ENCODE measurements at regions not wholly inside any gene's neighbourhood (a gene's known extent, or its start where the extent isn't known, plus 50 kb on each side); places are given as distances from the start of the nearest gene placed in this dataset.

GRCh38 chr10:88032566-88032965 lies 169.1 kb downstream of the PTEN start:
- H3K27me3 Mint-ChIP-seq: no peaks in the 10 kb centered on the region
- H3K27ac Mint-ChIP-seq: no peak overlapping the region
- DNase-seq (ENCODE audit: extremely low spot score, unreplicated experiment): no peak
- H3K9me3 Mint-ChIP-seq: no peaks in the 10 kb centered on the region
- H3K4me1 Mint-ChIP-seq (ENCODE audit: unreplicated experiment): peaks cover 6% of the 10 kb centered on the region
- no peak overlapping the region for H3K4me3 Mint-ChIP-seq
- no peak for TF ChIP-seq CTCF (conservative IDR thresholded peaks at IDR 0.05)
- H3K36me3 Mint-ChIP-seq: no peaks in the 10 kb centered on the region

GRCh38 chr10:88033385-88033784 lies 170.0 kb downstream of the PTEN start:
- H3K9me3 Mint-ChIP-seq: no peaks in the 10 kb centered on the region
- H3K36me3 Mint-ChIP-seq: no peaks in the 10 kb centered on the region
- no peak overlapping the region for H3K27ac Mint-ChIP-seq
- H3K27me3 Mint-ChIP-seq: no peaks in the 10 kb centered on the region
- TF ChIP-seq CTCF (conservative IDR thresholded peaks at IDR 0.05): no peak
- H3K4me3 Mint-ChIP-seq: no peak overlapping the region
- no peaks in the 10 kb centered on the region for H3K4me1 Mint-ChIP-seq (ENCODE audit: unreplicated experiment)
- no peak for DNase-seq (ENCODE audit: extremely low spot score, unreplicated experiment)

GRCh38 chr10:88033793-88034192 lies 170.4 kb downstream of the PTEN start:
- no peaks in the 10 kb centered on the region for H3K4me1 Mint-ChIP-seq (ENCODE audit: unreplicated experiment)
- H3K27me3 Mint-ChIP-seq: no peaks in the 10 kb centered on the region
- TF ChIP-seq CTCF (conservative IDR thresholded peaks at IDR 0.05): no peak
- no peak overlapping the region for H3K27ac Mint-ChIP-seq
- H3K4me3 Mint-ChIP-seq: no peak overlapping the region
- no peaks in the 10 kb centered on the region for H3K36me3 Mint-ChIP-seq
- DNase-seq (ENCODE audit: extremely low spot score, unreplicated experiment): no peak
- no peaks in the 10 kb centered on the region for H3K9me3 Mint-ChIP-seq

GRCh38 chr10:88036126-88036525 lies 172.7 kb downstream of the PTEN start:
- Mint-ChIP-seq H3K4me1 (ENCODE audit: unreplicated experiment) (peaks cover 1% of the 10 kb centered on the region), H3K9me3 (no peaks in the 10 kb centered on the region), H3K27me3 (no peaks in the 10 kb centered on the region), H3K36me3 (no peaks in the 10 kb centered on the region), H3K27ac (no peak overlapping the region), H3K4me3 (no peak overlapping the region)
- no peak for TF ChIP-seq CTCF (conservative IDR thresholded peaks at IDR 0.05)
- no peak for DNase-seq (ENCODE audit: extremely low spot score, unreplicated experiment)

GRCh38 chr10:88037623-88038022 lies 174.2 kb downstream of the PTEN start:
- TF ChIP-seq CTCF (conservative IDR thresholded peaks at IDR 0.05): no peak
- no peaks in the 10 kb centered on the region for H3K9me3 Mint-ChIP-seq
- no peak for DNase-seq (ENCODE audit: extremely low spot score, unreplicated experiment)
- H3K27ac Mint-ChIP-seq: no peak overlapping the region
- H3K4me1 Mint-ChIP-seq (ENCODE audit: unreplicated experiment): peaks cover 15% of the 10 kb centered on the region
- no peaks in the 10 kb centered on the region for H3K36me3 Mint-ChIP-seq
- no peaks in the 10 kb centered on the region for H3K27me3 Mint-ChIP-seq
- H3K4me3 Mint-ChIP-seq: no peak overlapping the region

GRCh38 chr10:88038268-88038667 lies 174.8 kb downstream of the PTEN start:
- no peaks in the 10 kb centered on the region for H3K27me3 Mint-ChIP-seq
- TF ChIP-seq CTCF (conservative IDR thresholded peaks at IDR 0.05): no peak
- no peak overlapping the region for H3K4me3 Mint-ChIP-seq
- peaks cover 22% of the 10 kb centered on the region for H3K4me1 Mint-ChIP-seq (ENCODE audit: unreplicated experiment)
- peaks cover 5% of the 10 kb centered on the region for H3K9me3 Mint-ChIP-seq
- H3K36me3 Mint-ChIP-seq: no peaks in the 10 kb centered on the region
- no peak for DNase-seq (ENCODE audit: extremely low spot score, unreplicated experiment)
- no peak overlapping the region for H3K27ac Mint-ChIP-seq

Measured in type B pancreatic cell (in vitro differentiated cells).